ENCODE measurements at regions not wholly inside any gene's neighbourhood (a gene's known extent, or its start where the extent isn't known, plus 50 kb on each side); places are given as distances from the start of the nearest gene placed in this dataset.
"Not testable (repeated sequence)": the region's sequence is repeated elsewhere in the genome, so short reads cannot be mapped to it uniquely, and the experiment has no call there.

GRCh38 chr1:37363535-37363934 is 110.8 kb upstream of the ZC3H12A start:
- Histone ChIP-seq H3K4me1 (ENCODE audit: insufficient read depth) (no peaks in the 10 kb centered on the region), H3K9me3 (ENCODE audit: low read depth) (no peaks in the 10 kb centered on the region), H3K4me3 (no peak overlapping the region), H3K9me2 (replicated peaks; ENCODE audit: insufficient read depth) (no peaks in the 10 kb centered on the region), H3K36me3 (replicated peaks; ENCODE audit: insufficient read depth, low read depth) (no peaks in the 10 kb centered on the region), H3K4me2 (no peak overlapping the region), H2AFZ (no peak overlapping the region), H4K20me1 (ENCODE audit: insufficient read depth, poor library complexity, severe bottlenecking) (no peaks in the 10 kb centered on the region), H3K27me3 (peaks cover 32% of the 10 kb centered on the region), H3K27ac (no peak overlapping the region), H3K79me2 (no peaks in the 10 kb centered on the region)
- 63% methylated on average over 4 of the region's 4 CpGs for WGBS (ENCODE audit: low lambda C conversion rate, missing lambda C conversion rate)
- TF ChIP-seq CTCF (IDR thresholded peaks at IDR 0.05; ENCODE audit: poor library complexity) = no peak
- no peak for TF ChIP-seq EZH2 (IDR thresholded peaks at IDR 0.05; ENCODE audit: borderline replicate concordance)
- TF ChIP-seq EZH2phosphoT487 (IDR thresholded peaks at IDR 0.05; ENCODE audit: low read depth, severe bottlenecking, unreplicated experiment) = no peak
- no peak for DNase-seq (ENCODE audit: low spot score)

- H4K20me1 ChIP-seq (ENCODE audit: insufficient read depth, poor library complexity, severe bottlenecking); H3K27ac ChIP-seq; H3K9me2 ChIP-seq (replicated peaks; ENCODE audit: insufficient read depth); H3K4me2 ChIP-seq; H3K4me3 ChIP-seq; DNase-seq (ENCODE audit: low spot score); H3K27me3 ChIP-seq; H3K4me1 ChIP-seq (ENCODE audit: insufficient read depth); H3K9me3 ChIP-seq (ENCODE audit: low read depth); H3K36me3 ChIP-seq (replicated peaks; ENCODE audit: insufficient read depth, low read depth); H2AFZ ChIP-seq; H3K79me2 ChIP-seq: not testable (repeated sequence)
- 66% methylated on average over 3 of the region's 3 CpGs for WGBS (ENCODE audit: low lambda C conversion rate, missing lambda C conversion rate)
These were observed 105.6 kb upstream of the ZC3H12A start for GRCh38 chr1:37368665-37369315.

- TF ChIP-seq EZH2phosphoT487 (IDR thresholded peaks at IDR 0.05; ENCODE audit: low read depth, severe bottlenecking, unreplicated experiment) = no peak
- TF ChIP-seq EZH2 (IDR thresholded peaks at IDR 0.05; ENCODE audit: borderline replicate concordance) = no peak
- TF ChIP-seq CTCF (IDR thresholded peaks at IDR 0.05; ENCODE audit: poor library complexity) = no peak
- no peaks in the 10 kb centered on the region for H4K20me1 ChIP-seq (ENCODE audit: insufficient read depth, poor library complexity, severe bottlenecking)
- no peaks in the 10 kb centered on the region for H3K27me3 ChIP-seq
- no peaks in the 10 kb centered on the region for H3K4me1 ChIP-seq (ENCODE audit: insufficient read depth)
- no peak for DNase-seq (ENCODE audit: low spot score)
- no peaks in the 10 kb centered on the region for H3K9me2 ChIP-seq (replicated peaks; ENCODE audit: insufficient read depth)
- no peaks in the 10 kb centered on the region for H3K79me2 ChIP-seq
- H3K36me3 ChIP-seq (replicated peaks; ENCODE audit: insufficient read depth, low read depth) = no peaks in the 10 kb centered on the region
- H3K27ac ChIP-seq = no peak overlapping the region
- no peak overlapping the region for H3K4me3 ChIP-seq
- no peak overlapping the region for H2AFZ ChIP-seq
- H3K4me2 ChIP-seq = no peak overlapping the region
- 81% methylated on average over 2 of the region's 2 CpGs for WGBS (ENCODE audit: low lambda C conversion rate, missing lambda C conversion rate)
- H3K9me3 ChIP-seq (ENCODE audit: low read depth) = no peaks in the 10 kb centered on the region
These were observed 102.1 kb upstream of the ZC3H12A start for GRCh38 chr1:37372302-37372701.

GRCh38 chr1:37372711-37373110 is 101.7 kb upstream of the ZC3H12A start:
- no peak overlapping the region for H3K4me3 ChIP-seq
- TF ChIP-seq EZH2phosphoT487 (IDR thresholded peaks at IDR 0.05; ENCODE audit: low read depth, severe bottlenecking, unreplicated experiment) (no peak), CTCF (IDR thresholded peaks at IDR 0.05; ENCODE audit: poor library complexity) (no peak)
- H3K4me1 ChIP-seq (ENCODE audit: insufficient read depth) = no peaks in the 10 kb centered on the region
- H3K79me2 ChIP-seq = no peaks in the 10 kb centered on the region
- DNase-seq (ENCODE audit: low spot score) = no peak
- WGBS (ENCODE audit: low lambda C conversion rate, missing lambda C conversion rate) = 86% methylated on average over 13 of the region's 13 CpGs
- no peaks in the 10 kb centered on the region for H3K9me3 ChIP-seq (ENCODE audit: low read depth)
- H3K27me3 ChIP-seq = no peaks in the 10 kb centered on the region
- no peaks in the 10 kb centered on the region for H3K36me3 ChIP-seq (replicated peaks; ENCODE audit: insufficient read depth, low read depth)
- no peak overlapping the region for H2AFZ ChIP-seq
- no peaks in the 10 kb centered on the region for H3K9me2 ChIP-seq (replicated peaks; ENCODE audit: insufficient read depth)
- H3K27ac ChIP-seq = no peak overlapping the region
- H4K20me1 ChIP-seq (ENCODE audit: insufficient read depth, poor library complexity, severe bottlenecking) = no peaks in the 10 kb centered on the region
- no peak overlapping the region for H3K4me2 ChIP-seq

All from hepatocyte (in vitro differentiated cells).